NCI-H1092 treated with DMSO at 0.1 percent for 48 hours (cell line): ENCODE measurements at regions not wholly inside any gene's neighbourhood (a gene's known extent, or its start where the extent isn't known, plus 50 kb on each side); places are given as distances from the start of the nearest gene placed in this dataset.
"Not testable (repeated sequence)": the region's sequence is repeated elsewhere in the genome, so short reads cannot be mapped to it uniquely, and the experiment has no call there.

Experiments
- DNase-seq: peaks from one replicate; lab custom pipeline; 2025; lab: John Stamatoyannopoulos, UW

DNA sequence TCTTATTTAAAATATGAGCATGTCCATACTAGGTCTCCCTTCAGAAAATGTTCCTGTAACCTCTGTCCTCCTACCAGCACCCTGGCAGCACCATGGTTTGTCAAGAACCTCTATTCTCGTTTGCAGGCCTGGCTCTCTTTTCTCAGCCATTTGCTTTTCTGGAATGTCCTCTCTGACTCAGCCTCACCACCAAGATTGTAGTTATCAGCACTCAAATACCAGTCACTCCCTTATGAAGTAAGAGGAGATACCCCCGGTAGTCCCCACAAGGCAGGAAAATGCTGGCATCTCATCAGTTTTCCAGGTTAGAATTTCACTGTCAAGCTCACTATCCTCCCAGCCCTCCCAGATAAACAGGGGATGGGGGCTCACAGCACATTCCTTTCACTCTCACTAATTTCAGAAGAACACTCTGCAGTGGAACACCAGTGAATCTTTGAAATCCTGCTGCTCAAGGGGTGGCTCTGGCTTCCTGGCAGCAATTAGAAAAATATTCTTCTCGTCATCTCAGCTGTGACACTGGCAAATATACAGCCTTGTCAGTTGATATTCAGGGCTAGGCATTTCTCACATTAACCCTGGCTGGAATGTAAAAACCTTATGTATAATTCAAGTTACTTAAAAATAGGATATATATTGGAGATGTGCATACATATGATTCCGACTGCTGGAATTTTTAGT, 129.2 kb downstream of the TBX18 start:
- no peak for DNase-seq

DNA sequence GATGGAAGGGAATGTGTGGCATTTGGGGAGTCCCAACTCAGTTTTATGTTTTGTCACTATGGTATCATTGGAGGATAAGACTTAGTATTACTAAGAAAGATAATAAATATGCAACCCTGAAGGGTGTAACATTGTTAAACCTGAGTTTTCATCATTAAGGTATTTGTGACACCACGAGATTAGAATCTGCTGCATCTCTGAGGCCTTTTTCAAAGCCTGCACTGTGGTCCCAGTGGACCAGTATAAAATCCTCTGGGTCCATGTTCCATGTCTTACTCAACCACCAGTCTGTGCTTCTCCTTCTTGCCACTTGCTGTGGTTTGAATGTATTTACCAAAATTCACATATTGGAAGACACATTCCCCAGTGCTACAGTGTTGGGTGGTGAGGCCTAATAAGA, 130.6 kb downstream of the TBX18 start:
- DNase-seq: no peak

DNA sequence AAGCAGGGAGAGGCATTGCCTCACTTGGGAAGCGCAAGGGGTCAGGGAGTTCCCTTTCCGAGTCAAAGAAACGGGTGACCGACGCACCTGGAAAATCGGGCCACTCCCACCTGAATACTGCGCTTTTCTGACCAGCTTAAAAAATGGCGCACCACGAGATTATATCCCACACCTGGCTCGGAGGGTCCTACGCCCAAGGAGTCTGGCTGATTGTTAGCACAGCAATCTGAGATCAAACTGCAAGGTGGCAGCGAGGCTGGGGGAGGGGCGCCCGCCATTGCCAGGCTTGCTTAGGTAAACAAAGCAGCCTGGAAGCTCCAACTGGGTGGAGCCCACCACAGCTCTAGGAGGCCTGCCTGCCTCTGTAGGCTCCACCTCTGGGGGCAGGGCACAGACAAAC, 137.9 kb downstream of the TBX18 start:
- DNase-seq: not testable (repeated sequence)

DNA sequence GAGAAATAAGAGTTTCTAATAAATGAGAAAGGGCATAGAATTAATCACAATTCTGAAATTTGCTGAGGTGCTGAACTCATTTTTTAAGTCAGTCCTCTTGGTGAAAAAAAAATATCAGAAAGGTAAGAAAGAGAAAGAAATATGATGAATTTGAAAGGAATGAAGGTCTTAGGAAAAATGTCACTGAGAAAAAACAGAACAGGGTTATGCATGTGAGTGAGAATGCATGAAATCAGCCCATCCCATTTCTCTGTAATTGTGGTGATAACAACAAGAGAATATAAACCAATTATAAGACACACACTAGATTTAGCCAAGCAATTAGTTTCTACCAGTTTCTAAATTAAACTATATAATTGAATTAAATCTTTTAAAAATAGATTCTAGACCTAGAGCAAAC, 138.9 kb downstream of the TBX18 start:
- DNase-seq: no peak

DNA sequence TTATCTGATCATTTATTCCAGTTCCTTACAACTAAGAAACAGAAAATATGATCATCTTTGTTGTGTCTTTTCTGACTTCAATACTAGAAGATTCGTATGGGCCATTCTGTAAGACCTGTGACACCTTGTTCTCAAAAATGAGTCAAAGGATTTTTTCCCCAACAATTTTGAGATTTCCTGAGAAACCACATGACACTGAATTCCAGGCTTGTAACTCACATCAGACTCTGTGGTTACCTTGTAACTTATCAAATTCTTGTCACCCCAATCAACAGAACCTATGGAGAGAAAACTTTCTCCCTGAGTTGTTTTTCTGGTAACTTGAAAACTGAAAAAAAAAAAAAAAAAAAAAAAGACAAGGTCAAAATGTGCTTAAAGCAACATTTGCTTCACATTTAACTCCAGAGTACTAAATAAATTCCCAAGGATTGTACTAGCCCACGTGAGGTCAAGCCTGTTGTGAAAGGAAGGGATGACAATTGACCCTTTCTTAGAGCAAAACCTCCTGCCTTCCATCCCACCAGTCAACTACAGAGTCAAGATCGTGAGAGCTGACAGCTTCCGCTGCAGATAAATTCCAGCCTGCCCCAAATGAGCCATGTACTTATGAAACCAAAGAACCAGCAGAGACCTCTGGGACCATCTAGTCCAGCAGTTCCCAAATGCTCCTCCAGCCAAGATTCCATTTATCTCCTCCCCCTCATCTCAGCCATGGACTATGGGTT, 140.3 kb downstream of the TBX18 start:
- no peak for DNase-seq

DNA sequence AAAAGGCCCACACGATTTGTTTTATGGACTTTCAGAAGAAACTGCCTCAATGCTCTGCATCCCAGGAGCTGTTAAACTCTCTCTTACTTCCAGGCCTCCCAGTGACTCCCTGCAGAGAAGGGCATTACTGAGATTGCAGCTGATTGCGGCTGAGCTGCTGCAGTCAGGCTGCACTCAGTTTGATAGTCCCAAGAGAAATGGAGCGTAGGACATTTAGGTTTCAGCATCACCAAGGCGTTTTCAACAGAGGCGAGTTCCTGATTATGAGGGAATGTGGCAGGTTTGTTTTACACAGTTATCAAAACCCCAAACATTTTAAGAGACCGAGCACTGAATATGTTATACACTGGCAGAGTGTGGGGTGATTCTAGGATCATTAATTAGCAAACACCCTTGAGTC, 145.6 kb downstream of the TBX18 start:
- DNase-seq: no peak

DNA sequence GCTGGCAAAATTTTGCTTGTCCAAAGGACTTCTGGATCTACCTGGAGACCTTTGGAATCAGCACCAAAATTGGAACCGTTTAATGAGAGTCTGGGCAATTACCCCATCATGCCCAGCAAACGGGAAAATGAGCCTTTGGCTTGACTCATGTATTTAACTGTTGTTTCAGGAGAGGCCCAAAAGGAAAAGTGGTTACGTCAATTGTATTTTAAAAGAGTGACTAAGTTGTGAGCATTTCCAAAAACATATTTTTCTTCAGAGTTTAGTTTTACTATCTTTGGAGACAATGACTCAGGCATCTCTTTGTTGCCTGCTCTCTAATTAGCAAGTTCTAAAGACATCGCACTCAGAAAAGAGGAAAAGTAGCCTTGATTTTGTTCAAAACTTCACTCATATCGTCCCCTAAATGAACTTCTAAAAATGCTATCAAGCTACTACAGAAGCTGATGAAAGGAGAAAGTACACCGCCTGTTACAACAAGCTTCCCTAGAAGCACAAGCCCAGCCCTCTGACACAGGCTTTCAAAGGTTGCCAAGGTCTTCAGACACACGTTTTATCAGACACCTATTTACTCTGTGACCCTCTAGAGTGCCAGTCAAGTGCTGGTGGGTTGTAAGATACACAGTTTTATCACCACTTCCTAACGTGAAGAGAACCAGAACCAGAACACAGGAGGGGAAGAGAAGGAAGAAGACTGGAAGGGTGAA, 146.2 kb downstream of the TBX18 start:
- DNase-seq: no peak

DNA sequence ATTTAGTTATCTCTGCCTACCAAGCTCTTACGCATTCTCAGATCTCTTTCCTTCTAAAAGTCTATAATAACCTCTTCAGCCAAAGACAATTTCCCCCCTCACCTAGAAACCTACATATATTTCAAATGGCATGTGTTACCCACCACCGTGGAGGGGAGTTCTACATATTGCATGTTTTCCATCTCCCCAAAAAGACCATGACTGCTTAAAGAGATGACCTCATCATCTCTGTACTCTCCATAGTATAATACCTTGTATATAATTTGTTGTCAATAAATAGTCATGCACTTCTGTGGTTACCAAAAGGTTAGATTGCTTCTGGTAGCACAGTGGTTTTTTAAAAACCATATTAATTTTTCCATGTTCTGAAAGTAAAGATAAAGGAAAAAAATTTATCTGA, 148.4 kb downstream of the TBX18 start:
- no peak for DNase-seq

DNA sequence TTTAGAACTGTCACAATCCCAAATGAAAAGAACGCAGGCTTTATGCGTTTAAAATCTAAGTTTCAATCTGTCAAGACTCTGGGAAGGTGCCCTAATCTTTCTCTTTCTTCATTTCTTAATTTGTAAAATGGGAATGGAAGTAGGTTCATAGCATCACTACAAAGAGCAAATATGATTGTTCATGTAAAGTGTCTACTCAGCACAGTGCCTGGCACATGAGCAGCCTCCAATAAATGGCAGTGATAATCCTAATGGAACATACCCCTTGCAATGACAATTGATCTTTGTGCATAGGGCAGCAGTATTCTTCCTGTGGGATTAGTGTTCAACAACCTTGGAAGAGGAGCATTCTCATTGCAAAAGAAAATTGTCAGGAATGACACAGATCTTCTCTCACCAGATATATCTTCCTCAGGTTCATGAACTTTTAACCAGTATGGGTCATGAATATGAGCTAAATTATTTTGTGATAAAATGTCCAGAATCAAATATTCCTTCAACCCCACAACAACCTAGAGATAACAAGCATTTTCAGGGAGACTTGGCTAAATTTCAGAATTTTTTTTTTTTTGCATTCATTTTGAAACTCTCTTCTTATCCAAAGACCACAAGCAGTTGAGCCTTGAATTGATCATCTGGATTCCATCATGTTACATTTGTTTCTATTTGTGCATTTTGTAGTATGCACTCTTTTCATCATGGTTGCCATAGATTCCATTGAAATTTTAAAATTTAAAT, 149.1 kb downstream of the TBX18 start:
- DNase-seq: no peak

DNA sequence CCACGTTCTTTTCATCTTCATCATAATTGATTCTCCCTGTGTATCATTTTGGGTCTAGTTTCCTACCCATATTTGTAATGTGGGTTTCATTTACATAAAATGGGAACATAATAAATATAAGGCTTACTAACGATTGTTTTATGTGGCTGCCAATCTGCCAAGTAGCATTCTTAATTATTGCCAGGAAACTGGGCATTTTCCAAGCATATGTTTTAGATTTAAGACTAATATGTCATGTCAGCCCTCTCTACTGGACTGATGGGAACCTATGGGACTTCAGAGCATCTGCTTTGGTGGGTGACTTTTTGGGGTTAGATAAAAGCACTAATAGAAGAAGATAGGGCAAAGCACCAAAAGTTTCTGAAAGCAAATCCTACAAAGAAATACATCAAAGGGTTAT, 157.5 kb downstream of the TBX18 start:
- no peak for DNase-seq

DNA sequence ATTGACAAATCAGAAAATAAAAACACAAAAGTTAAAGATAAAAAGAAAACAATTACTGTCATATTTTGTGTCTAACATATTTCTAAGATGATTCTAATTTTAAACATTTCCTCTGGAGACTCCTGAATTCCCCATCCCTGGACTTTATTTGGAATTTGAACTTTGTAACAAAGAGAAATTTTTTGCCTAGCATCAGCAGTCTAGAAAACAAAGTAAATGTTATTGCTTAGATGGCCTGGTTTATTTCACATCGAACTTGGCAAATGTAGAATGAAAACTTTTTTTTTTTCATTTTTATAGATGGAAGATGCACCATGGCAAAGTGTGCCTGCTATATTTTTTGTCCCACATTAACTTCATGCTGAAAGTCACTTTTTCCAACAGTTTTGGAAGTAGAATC, 159.1 kb downstream of the TBX18 start:
- DNase-seq: no peak

DNA sequence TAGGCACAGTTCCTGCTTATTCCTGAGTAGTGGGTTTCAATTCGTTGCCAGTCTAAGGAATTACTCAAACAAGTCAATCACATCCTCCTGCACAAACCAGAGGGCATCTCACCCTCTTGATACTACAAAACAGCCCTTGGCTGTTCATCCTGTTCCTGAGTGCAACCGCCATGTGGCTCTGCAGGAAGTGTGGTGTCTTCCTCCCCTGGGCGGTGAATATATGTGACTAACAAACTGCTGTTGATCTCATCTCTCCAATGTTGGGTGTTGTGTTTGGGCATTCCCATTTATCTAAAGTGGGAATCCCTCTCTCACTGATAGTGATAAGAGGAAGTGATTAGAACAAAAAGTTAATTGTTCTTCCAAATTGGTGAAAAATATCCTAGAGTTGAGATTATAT, 163.0 kb downstream of the TBX18 start:
- DNase-seq: no peak

DNA sequence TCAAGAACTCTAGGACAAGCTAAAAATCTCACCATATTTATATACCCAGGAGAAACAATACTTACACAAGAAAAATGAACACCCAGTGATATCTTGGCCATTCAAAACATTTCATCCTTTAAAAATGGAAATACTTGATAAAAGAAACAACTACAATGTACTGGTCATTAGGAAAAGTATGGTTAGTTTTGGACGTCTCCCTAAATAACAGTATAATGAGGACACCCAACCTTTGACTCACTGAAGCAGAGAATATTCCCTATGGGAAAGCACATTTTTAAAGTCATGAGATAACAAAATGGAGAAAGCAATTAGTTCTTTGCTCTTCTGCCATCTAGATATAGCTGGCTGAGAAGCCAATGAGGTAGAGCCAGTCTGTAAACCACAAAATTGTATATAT, 164.4 kb downstream of the TBX18 start:
- DNase-seq: no peak

DNA sequence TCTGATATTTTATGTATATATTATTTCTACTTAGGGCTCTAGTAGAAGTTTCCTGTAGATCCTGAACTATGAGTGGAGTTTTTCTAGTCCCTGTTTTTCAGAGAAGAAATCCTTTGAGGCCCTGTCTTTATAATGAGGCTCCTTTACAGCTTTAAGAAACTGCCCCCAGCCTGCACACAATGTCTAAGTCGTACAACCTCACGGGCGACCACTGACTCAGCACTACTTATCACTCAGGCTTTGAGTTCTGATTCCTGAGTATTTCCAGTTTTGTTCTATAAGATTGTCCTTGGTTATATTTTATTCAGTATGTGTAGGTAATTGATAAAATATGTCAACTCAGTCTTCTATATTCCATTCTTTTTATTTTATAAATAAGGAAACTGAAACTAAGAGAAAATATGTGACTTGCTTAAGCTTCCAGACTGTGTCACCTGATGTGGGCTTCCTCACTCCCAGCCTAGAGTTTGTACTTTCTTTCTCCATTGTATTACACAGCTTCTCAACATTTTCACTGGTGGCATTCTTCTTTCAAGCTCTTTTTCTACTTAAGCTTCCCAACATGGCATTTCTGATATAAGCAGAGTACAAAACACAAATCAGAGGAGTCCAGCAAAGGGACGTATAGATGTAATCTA, 167.0 kb downstream of the TBX18 start:
- no peak for DNase-seq

DNA sequence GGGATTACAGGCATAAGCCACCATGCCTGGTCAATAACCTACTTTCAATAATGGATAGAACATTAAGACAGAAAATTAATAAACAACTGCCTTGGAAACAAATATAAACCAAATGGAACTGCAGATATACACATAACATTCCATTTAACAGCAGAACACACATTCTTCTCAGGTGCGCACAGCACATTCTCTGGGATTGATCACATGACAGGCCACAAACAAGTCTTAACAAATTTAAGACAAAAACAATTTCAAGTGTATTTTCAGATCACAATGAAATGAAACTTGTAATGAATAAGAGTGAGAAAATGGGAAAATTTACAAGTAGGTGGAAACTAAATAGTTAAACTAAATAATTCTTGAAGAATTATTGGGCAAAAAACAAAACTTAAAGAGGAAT, 167.9 kb downstream of the TBX18 start:
- DNase-seq: no peak

DNA sequence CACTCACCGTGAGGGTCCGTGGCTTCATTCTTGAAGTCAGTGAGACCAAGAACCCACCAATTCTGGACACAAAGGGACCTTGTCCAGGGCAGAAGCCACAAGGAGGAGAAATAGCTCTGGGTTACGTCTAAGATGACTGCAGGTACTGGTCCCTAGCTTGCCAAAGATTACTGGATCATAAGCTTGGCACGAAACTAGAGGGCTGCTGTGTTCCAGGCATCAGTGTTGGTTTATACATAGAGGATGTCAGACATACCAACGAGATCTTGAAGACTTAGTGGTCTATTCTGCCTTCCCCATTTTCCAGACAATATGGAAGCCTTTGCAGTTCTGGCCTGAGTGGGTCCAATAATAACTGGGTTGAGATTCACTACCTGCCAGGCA, 175.7 kb downstream of the TBX18 start:
- no peak for DNase-seq

DNA sequence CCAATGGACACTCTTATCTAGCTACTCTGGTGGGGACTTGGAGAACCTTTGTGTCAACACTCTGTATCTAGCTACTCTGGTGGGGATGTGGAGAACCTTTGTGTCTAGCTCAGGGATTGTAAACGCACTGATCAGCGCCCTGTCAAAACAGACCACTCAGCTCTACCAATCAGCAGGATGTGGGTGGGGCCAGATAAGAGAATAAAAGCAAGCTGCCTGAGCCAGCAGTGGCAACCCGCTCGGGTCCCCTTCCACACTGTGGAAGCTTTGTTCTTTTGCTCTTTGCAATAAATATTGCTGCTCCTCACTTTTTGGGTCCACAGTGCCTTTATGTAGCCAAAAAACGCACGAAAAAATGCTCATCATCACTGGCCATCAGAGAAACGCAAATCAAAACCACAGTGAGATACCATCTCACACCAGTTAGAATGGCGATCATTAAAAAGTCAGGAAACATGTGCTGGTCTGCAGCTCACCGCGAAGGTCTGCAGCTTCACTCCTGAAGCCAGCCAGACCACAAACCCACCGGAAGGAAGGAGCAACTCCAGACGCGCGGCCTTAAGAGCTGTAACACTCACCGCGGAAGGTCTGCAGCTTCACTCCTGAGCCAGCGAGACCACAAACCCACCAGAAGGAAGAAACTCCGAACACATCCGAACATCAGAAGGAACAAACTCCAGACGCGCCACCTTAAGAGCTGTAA, 176.3 kb downstream of the TBX18 start:
- not testable (repeated sequence) for DNase-seq

DNA sequence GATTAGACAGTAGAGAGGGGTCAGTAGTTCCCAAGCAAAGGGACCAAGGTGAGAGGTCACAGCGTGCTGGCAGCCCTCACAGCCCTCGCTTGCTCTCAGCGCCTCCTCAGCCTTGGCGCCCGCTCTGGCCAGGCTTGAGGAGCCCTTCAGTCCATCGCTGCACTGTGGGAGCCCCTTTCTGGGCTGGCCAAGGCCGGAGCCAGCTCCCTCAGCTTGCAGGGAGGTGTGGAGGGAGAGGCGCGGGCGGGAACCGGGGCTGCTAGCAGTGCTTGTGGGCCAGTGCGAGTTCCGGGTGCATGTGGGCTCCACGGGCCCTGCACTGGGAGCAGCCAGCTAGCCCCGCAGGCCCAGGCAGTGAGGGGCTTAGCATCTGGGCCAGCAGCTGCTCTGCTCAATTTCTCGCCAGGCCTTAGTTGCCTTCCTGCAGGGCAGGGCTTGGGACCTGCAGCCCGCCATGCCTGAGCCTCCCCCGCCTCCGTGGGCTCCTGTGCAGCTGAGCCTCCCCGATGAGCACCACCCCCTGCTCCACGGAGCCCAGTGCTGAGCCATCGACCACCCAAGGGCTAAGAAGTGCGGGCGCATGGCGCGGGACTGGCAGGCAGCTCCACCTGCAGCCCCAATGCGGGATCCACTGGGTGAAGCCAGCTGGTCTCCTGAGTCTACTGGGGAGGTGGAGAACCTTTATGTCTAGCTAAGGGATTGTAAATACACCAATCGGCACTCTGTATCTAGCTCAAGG, 177.0 kb downstream of the TBX18 start:
- DNase-seq: not testable (repeated sequence)

DNA sequence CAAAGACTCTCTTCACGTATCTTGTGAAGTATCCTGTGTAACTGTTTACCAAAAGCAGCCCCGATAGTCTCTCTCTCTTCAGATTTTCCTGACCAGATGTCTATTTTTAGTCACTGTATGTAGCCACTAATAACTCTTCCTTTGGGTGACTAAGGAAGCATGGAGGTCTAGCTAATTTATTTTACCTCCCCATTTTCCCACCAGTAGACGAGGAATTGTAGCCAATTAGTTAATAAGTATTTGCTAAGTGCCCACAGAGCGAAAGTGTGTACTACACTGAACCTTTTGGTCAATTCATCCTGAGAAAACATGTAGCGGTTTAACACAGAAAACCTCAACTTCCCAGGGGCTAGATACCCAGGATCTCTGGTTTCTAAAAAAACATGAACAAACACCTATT, 180.6 kb downstream of the TBX18 start:
- DNase-seq: no peak

DNA sequence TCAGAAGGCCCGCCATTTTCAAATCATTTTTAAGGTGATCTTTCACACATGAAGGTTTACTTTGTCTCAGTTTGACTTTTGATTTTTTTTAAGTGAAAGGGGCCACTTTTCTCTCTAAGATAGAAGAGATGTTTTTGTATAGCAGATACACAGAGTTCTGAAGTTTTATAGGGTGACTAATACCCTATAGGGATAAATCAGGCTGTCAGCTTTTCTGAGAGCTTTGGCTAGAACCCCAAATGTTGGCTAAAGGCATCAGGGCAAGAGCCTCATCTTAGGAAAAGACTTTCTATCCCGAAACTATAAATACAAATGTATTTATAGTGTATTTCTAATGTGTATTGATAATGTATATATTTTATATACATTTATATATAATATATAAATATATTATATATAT, 181.4 kb downstream of the TBX18 start:
- DNase-seq: no peak
